H1 (cell line): ENCODE measurements at regions not wholly inside any gene's neighbourhood (a gene's known extent, or its start where the extent isn't known, plus 50 kb on each side); places are given as distances from the start of the nearest gene placed in this dataset.

Source experiments
- CTCF ChIA-PET: fragments of 300-600 bp; sonication (Branson Sonifier 250); formaldehyde crosslinking; loops from one replicate; lab custom pipeline; 2021; ENCODE audit not compliant: partially characterized antibody; lab: Charles Lee
- POLR2A ChIA-PET: fragments of 300-600 bp; sonication (Branson Sonifier 250); formaldehyde crosslinking; loops from one replicate; lab custom pipeline; 2021; ENCODE audit warnings: inconsistent platforms; ENCODE audit not compliant: partially characterized antibody; lab: Charles Lee
- DNase-seq, 2 experiments: peaks; one replicate each; pipeline versions ENCODE4 v3.0.0 to v3.0.0-alpha.2; 2010 to 2022; ENCODE audit warnings: low spot score in 2 of 2, low read depth in 1 of 2, mixed read lengths in 1 of 2
- FAIRE-seq: peaks from 2 replicates; lab custom pipeline; 2011; peaks lifted over from hg19 to GRCh38; lab: Jason Lieb, UNC
- H2AFZ ChIP-seq: 2 replicates; pipeline ENCODE4 v1.8.1; 2012; ENCODE audit warnings: low read length, inconsistent platforms
- H2AK5ac ChIP-seq: 2 replicates; pipeline ENCODE4 v1.6.1; 2013; ENCODE audit warnings: low read depth, low read length
- H2BK120ac ChIP-seq: replicated peaks from 2 replicates; pipeline ENCODE3; 2013; ENCODE audit warnings: low read depth, low read length, inconsistent platforms
- H2BK12ac ChIP-seq: 2 replicates; pipeline ENCODE4 v1.6.1; 2013; ENCODE audit warnings: low read depth, low read length
- H2BK15ac ChIP-seq: 2 replicates; pipeline ENCODE4 v1.6.1; 2013; ENCODE audit warnings: low read length
- H2BK20ac ChIP-seq: 2 replicates; pipeline ENCODE4 v1.6.1; 2013; ENCODE audit warnings: low read length
- H2BK5ac ChIP-seq: 2 replicates; pipeline ENCODE4 v1.6.1; 2013; ENCODE audit warnings: low read depth, low read length
- H3K14ac ChIP-seq: 2 replicates; pipeline ENCODE4 v1.6.1; 2013; ENCODE audit warnings: inconsistent platforms; ENCODE audit not compliant: insufficient read length
- H3K18ac ChIP-seq: 2 replicates; pipeline ENCODE4 v1.6.1; 2013; ENCODE audit warnings: low read length; ENCODE audit errors: extremely low read depth
- H3K23ac ChIP-seq: 2 replicates; pipeline ENCODE4 v1.6.1; 2013; ENCODE audit warnings: inconsistent platforms; ENCODE audit not compliant: insufficient read length
- H3K23me2 ChIP-seq: 2 replicates; pipeline ENCODE4 v1.6.1; 2013; ENCODE audit warnings: low read depth, low read length
- H3K27ac ChIP-seq: 2 replicates; pipeline ENCODE4 v1.6.1; 2011; ENCODE audit warnings: low read depth, low read length, inconsistent platforms
- H3K27me3 ChIP-seq, 4 experiments: replicated peaks in 1 of 4; 1 replicate in 1 of 4; 2 replicates in 3 of 4; pipeline versions ENCODE4 v1.6.1 to v1.8.1; 2011 to 2013; ENCODE audit warnings: low read length in 3 of 4, mild to moderate bottlenecking in 3 of 4, inconsistent platforms in 2 of 4, mixed read lengths in 2 of 4, moderate library complexity in 1 of 4; ENCODE audit not compliant: control insufficient read depth in 3 of 4, insufficient read depth in 3 of 4; ENCODE audit errors: extremely low read depth in 1 of 4
- H3K36me3 ChIP-seq, 4 experiments: 2 replicates each; pipeline versions ENCODE4 v1.6.1 to v1.8.1; 2011 to 2013; ENCODE audit warnings: mild to moderate bottlenecking in 4 of 4, low read length in 3 of 4, moderate library complexity in 2 of 4, control low read depth in 1 of 4, inconsistent platforms in 1 of 4; ENCODE audit not compliant: insufficient read depth in 4 of 4, control insufficient read depth in 2 of 4
- H3K4ac ChIP-seq: replicated peaks from 2 replicates; pipeline ENCODE3; 2013; ENCODE audit warnings: low read length, low read depth, mixed read lengths, inconsistent platforms; ENCODE audit not compliant: insufficient read length
- H3K4me1 ChIP-seq, 4 experiments: replicated peaks in 1 of 4; 1 replicate in 1 of 4; 2 replicates in 3 of 4; pipeline versions ENCODE4 v1.6.1 to v1.8.1; 2011 to 2013; ENCODE audit warnings: low read length in 3 of 4, inconsistent platforms in 2 of 4, mixed read lengths in 1 of 4; ENCODE audit not compliant: insufficient read depth in 4 of 4, control insufficient read depth in 3 of 4
- H3K4me2 ChIP-seq, 2 experiments: 2 replicates each; pipeline versions ENCODE4 v1.6.1 to v1.8.1; 2011 to 2013; ENCODE audit warnings: low read depth in 2 of 2, low read length in 2 of 2, control low read depth in 1 of 2, inconsistent platforms in 1 of 2, mild to moderate bottlenecking in 1 of 2; ENCODE audit not compliant: insufficient read depth in 1 of 2
- H3K4me3 ChIP-seq, 4 experiments: fragments of 200-600, 300-600 bp in 1 of 4; sonication (generic), shearing (Covaris generic), sonication (Bioruptor Twin) in 1 of 4; 2 replicates each; pipeline versions ENCODE4 v1.5.1 to v1.8.1; 2011 to 2016; ENCODE audit warnings: low read length in 4 of 4, low read depth in 3 of 4, control low read depth in 2 of 4, inconsistent platforms in 2 of 4, mild to moderate bottlenecking in 2 of 4, mixed read lengths in 1 of 4, moderate library complexity in 1 of 4; ENCODE audit not compliant: insufficient read depth in 2 of 4; ENCODE audit errors: extremely low read depth in 1 of 4
- H3K56ac ChIP-seq: replicated peaks from 2 replicates; pipeline ENCODE3; 2013; ENCODE audit warnings: low read depth, mild to moderate bottlenecking, mixed read lengths, low read length, inconsistent platforms; ENCODE audit not compliant: insufficient read length
- H3K79me1 ChIP-seq: 2 replicates; pipeline ENCODE4 v1.6.1; 2013; ENCODE audit warnings: low read depth, low read length, control low read depth
- H3K79me2 ChIP-seq, 2 experiments: 2 replicates each; pipeline versions ENCODE4 v1.6.1 to v1.8.1; 2012 to 2013; ENCODE audit warnings: low read length in 2 of 2, mild to moderate bottlenecking in 2 of 2, inconsistent platforms in 1 of 2; ENCODE audit not compliant: insufficient read depth in 2 of 2, control insufficient read depth in 1 of 2
- H3K9ac ChIP-seq, 4 experiments: replicated peaks in 1 of 4; 1 replicate in 1 of 4; 2 replicates in 3 of 4; pipeline versions ENCODE4 v1.6.1 to v1.8.1; 2011 to 2013; ENCODE audit warnings: low read depth in 3 of 4, low read length in 3 of 4, control low read depth in 2 of 4, mild to moderate bottlenecking in 2 of 4, moderate library complexity in 2 of 4, inconsistent platforms in 1 of 4; ENCODE audit errors: extremely low read depth in 1 of 4
- H3K9me3 ChIP-seq, 2 experiments: 2 replicates each; pipeline versions ENCODE4 v1.6.1 to v1.8.1; 2012 to 2013; ENCODE audit warnings: mild to moderate bottlenecking in 2 of 2, moderate library complexity in 2 of 2, control low read depth in 1 of 2, inconsistent platforms in 1 of 2, low read depth in 1 of 2, low read length in 1 of 2, mixed read lengths in 1 of 2; ENCODE audit not compliant: insufficient read depth in 2 of 2
- H4K20me1 ChIP-seq, 2 experiments: replicated peaks in 1 of 2; 2 replicates each; pipeline versions ENCODE3 to v1.8.1; 2011 to 2013; ENCODE audit warnings: inconsistent platforms in 2 of 2, low read length in 2 of 2, mild to moderate bottlenecking in 1 of 2; ENCODE audit not compliant: insufficient read depth in 2 of 2, control insufficient read depth in 1 of 2
- H4K5ac ChIP-seq: 2 replicates; pipeline ENCODE4 v1.6.1; 2013; ENCODE audit warnings: low read length, low read depth, mixed read lengths, inconsistent platforms; ENCODE audit not compliant: insufficient read length
- H4K8ac ChIP-seq: 2 replicates; pipeline ENCODE4 v1.8.0; 2013; ENCODE audit warnings: mild to moderate bottlenecking, moderate library complexity, low read length, inconsistent platforms; ENCODE audit not compliant: insufficient read depth; ENCODE audit errors: extremely low read depth
- H4K91ac ChIP-seq: replicated peaks from 2 replicates; pipeline ENCODE3; 2013; ENCODE audit warnings: low read length, mixed read lengths, inconsistent platforms; ENCODE audit not compliant: insufficient read length
- ASH2L ChIP-seq: fragments of 200-600, 300-600 bp; sonication (generic); IDR thresholded peaks from one replicate; pipeline ENCODE4 v1.7.1; 2017; ENCODE audit warnings: low read length
- CBX8 ChIP-seq: fragments of 300-800, 300-1000 bp; sonication (generic); IDR thresholded peaks from 2 replicates; pipeline ENCODE4 v1.7.1; 2016; ENCODE audit warnings: low read depth, low read length, borderline replicate concordance
- EZH2 ChIP-seq: fragments of 200-600 bp; sonication (generic); IDR thresholded peaks from 2 replicates; pipeline ENCODE4 v1.7.1; 2012; ENCODE audit warnings: low read depth, mild to moderate bottlenecking, moderate library complexity, low read length, inconsistent platforms; ENCODE audit not compliant: severe bottlenecking
- FOSL1 ChIP-seq: IDR thresholded peaks from 2 replicates; pipeline ENCODE4 v1.6.1; 2011; ENCODE audit warnings: mild to moderate bottlenecking, low read depth, low read length, moderate library complexity; ENCODE audit not compliant: insufficient read depth
- GTF2F1 ChIP-seq: IDR thresholded peaks from 2 replicates; pipeline ENCODE4 v1.6.1; 2012; ENCODE audit warnings: low read depth, low read length, improper control_type of control experiment, borderline replicate concordance
- RFX5 ChIP-seq: IDR thresholded peaks from 2 replicates; pipeline ENCODE4 v1.6.1; 2011; ENCODE audit warnings: low read depth, low read length, improper control_type of control experiment, borderline replicate concordance
- SIRT6 ChIP-seq: IDR thresholded peaks from one replicate; pipeline ENCODE4 v1.7.1; 2012; ENCODE audit warnings: low read length, inconsistent platforms
- SP1 ChIP-seq: IDR thresholded peaks from 2 replicates; pipeline ENCODE4 v1.6.1; 2011; ENCODE audit warnings: low read depth, low read length
- WGBS, 2 experiments: shearing (Covaris generic) in 1 of 2; methylation state at CpG; one replicate each; pipeline versions ENCODE4 v1.1.6 to v1.1.7; 2013 to 2015; ENCODE audit warnings: low lambda C conversion rate in 2 of 2, mixed read lengths in 2 of 2, inconsistent platforms in 1 of 2, low coverage in 1 of 2, missing lambda C conversion rate in 1 of 2; ENCODE audit not compliant: insufficient replicate concordance in 2 of 2, insufficient coverage in 1 of 2, insufficient read length in 1 of 2; ENCODE audit errors: extremely low coverage in 1 of 2, missing lambda C conversion rate in 1 of 2; 5-methylcytosine and 5-hydroxymethylcytosine counted together

DNA sequence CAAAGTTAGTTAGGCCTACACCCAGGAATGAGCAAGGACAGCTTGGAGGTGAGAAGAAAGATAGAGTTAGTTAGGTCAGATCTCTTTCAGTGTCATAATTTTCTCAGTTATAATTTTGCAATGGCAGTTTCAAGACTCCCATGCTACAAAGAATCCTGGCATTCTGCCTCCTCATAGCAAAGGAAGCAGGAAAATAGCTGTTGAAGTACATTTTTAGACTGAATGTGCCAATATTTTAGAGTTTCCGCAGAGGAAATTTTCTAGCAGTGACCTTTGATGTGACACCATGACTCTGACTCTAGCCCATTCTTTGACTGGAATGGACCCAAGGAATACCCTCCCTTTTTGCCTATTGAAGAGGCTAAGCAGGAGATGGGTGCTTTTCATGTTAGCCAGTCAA is 371.7 kb downstream of the PIK3C3 start:
- FAIRE-seq: no peak
- Histone ChIP-seq H2BK5ac (no peak overlapping the region), H3K4ac (no peak overlapping the region), H3K79me1 (no peaks in the 10 kb centered on the region), H2BK12ac (no peak overlapping the region), H3K9ac (no peak overlapping the region), H3K56ac (no peak overlapping the region), H2AFZ (no peak overlapping the region), H3K79me2 (no peaks in the 10 kb centered on the region), H3K27ac (no peak overlapping the region), H3K18ac (no peak overlapping the region), H3K23ac (no peak overlapping the region), H4K8ac (no peak overlapping the region), H3K36me3 (no peaks in the 10 kb centered on the region; a peak in 1 of 8 replicates), H3K27me3 (peaks cover 0 to 1% (median 0%) of the 10 kb centered on the region in 4 experiments; a peak in 1 of 7 replicates), H3K23me2 (no peaks in the 10 kb centered on the region), H3K14ac (no peak overlapping the region), H3K4me3 (no peak overlapping the region), H4K20me1 (no peaks in the 10 kb centered on the region), H4K5ac (no peak overlapping the region), H2AK5ac (no peak overlapping the region), H3K4me2 (no peak overlapping the region), H2BK15ac (no peak overlapping the region), H2BK20ac (no peak overlapping the region), H2BK120ac (no peak overlapping the region), H3K9me3 (no peaks in the 10 kb centered on the region), H4K91ac (no peak overlapping the region), H3K4me1 (no peaks in the 10 kb centered on the region)
- 92% methylated on average over 1 of the region's 1 CpG; no CpG with 5 or more reads in 1 of the 2 experiments for WGBS, 2 experiments
- DNase-seq: no peak
- ChIA-PET POLR2A (no interaction called here), CTCF (interaction anchor here (1.0 to 1.3 kb wide), 2 partner anchors 28 kb away, joined by 3 to 4 read pairs; no protein-coding TSS in a partner anchor)
- TF ChIP-seq FOSL1 (no peak), SP1 (no peak), SIRT6 (no peak), RFX5 (no peak), GTF2F1 (no peak), ASH2L (no peak), CBX8 (no peak), EZH2 (no peak)
